ENCODE measurements at regions not wholly inside any gene's neighbourhood (a gene's known extent, or its start where the extent isn't known, plus 50 kb on each side); places are given as distances from the start of the nearest gene placed in this dataset.

- no peak for TF ChIP-seq CTCF (conservative IDR thresholded peaks at IDR 0.05; ENCODE audit: low read depth, low read length)
Measured at GRCh38 chr17:83150369-83151055, 71.1 kb downstream of the METRNL start.

GRCh38 chr17:83151056-83151441, 71.6 kb downstream of the METRNL start:
- H3K27me3 ChIP-seq (ENCODE audit: insufficient read depth, low read depth), result peaks cover 81% of the 10 kb centered on the region
- TF ChIP-seq CTCF (conservative IDR thresholded peaks at IDR 0.05; ENCODE audit: low read depth, low read length), result no peak
- no peak overlapping the region for H3K9ac ChIP-seq
- no peak overlapping the region for H2AFZ ChIP-seq (ENCODE audit: low read depth)
- H3K36me3 ChIP-seq (ENCODE audit: insufficient read depth), result no peaks in the 10 kb centered on the region
- H4K20me1 ChIP-seq (ENCODE audit: insufficient read depth), result no peaks in the 10 kb centered on the region
- no peak overlapping the region for H3K27ac ChIP-seq
- H3K4me1 ChIP-seq (ENCODE audit: low read depth, poor library complexity, severe bottlenecking), result no peaks in the 10 kb centered on the region
- H3K79me2 ChIP-seq (ENCODE audit: insufficient read depth, low read depth), result no peaks in the 10 kb centered on the region
- no peak overlapping the region for H3K4me2 ChIP-seq
- H3K4me3 ChIP-seq (IDR thresholded peaks at IDR 0.05; ENCODE audit: insufficient read depth, low read depth, low read length), result no peak overlapping the region

More at GRCh38 chr17:83150369-83151055, 71.1 kb downstream of the METRNL start:
- no peaks in the 10 kb centered on the region for H3K79me2 ChIP-seq (ENCODE audit: insufficient read depth, low read depth)
- no peak overlapping the region for H3K9ac ChIP-seq
- H3K27me3 ChIP-seq (ENCODE audit: insufficient read depth, low read depth), result peaks cover 81% of the 10 kb centered on the region
- H2AFZ ChIP-seq (ENCODE audit: low read depth), result no peak overlapping the region
- no peak overlapping the region for H3K27ac ChIP-seq
- no peaks in the 10 kb centered on the region for H3K4me1 ChIP-seq (ENCODE audit: low read depth, poor library complexity, severe bottlenecking)
- no peaks in the 10 kb centered on the region for H4K20me1 ChIP-seq (ENCODE audit: insufficient read depth)
- H3K4me3 ChIP-seq (IDR thresholded peaks at IDR 0.05; ENCODE audit: insufficient read depth, low read depth, low read length), result no peak overlapping the region
- H3K4me2 ChIP-seq, result no peak overlapping the region
- H3K36me3 ChIP-seq (ENCODE audit: insufficient read depth), result no peaks in the 10 kb centered on the region

GRCh38 chr17:83151442-83152226, 72.2 kb downstream of the METRNL start:
- Histone ChIP-seq H3K4me1 (ENCODE audit: low read depth, poor library complexity, severe bottlenecking) (no peaks in the 10 kb centered on the region), H3K36me3 (ENCODE audit: insufficient read depth) (no peaks in the 10 kb centered on the region), H4K20me1 (ENCODE audit: insufficient read depth) (no peaks in the 10 kb centered on the region), H3K27ac (no peak overlapping the region), H3K4me2 (no peak overlapping the region), H3K79me2 (ENCODE audit: insufficient read depth, low read depth) (no peaks in the 10 kb centered on the region), H2AFZ (ENCODE audit: low read depth) (no peak overlapping the region), H3K27me3 (ENCODE audit: insufficient read depth, low read depth) (peaks cover 81% of the 10 kb centered on the region), H3K4me3 (IDR thresholded peaks at IDR 0.05; ENCODE audit: insufficient read depth, low read depth, low read length) (no peak overlapping the region), H3K9ac (no peak overlapping the region)
- no peak for TF ChIP-seq CTCF (conservative IDR thresholded peaks at IDR 0.05; ENCODE audit: low read depth, low read length)

GRCh38 chr17:83152227-83152744, 72.9 kb downstream of the METRNL start:
- Histone ChIP-seq H2AFZ (ENCODE audit: low read depth) (no peak overlapping the region), H3K4me2 (no peak overlapping the region), H3K27ac (no peak overlapping the region), H4K20me1 (ENCODE audit: insufficient read depth) (no peaks in the 10 kb centered on the region), H3K79me2 (ENCODE audit: insufficient read depth, low read depth) (no peaks in the 10 kb centered on the region), H3K27me3 (ENCODE audit: insufficient read depth, low read depth) (peaks cover 82% of the 10 kb centered on the region), H3K4me1 (ENCODE audit: low read depth, poor library complexity, severe bottlenecking) (no peaks in the 10 kb centered on the region), H3K36me3 (ENCODE audit: insufficient read depth) (no peaks in the 10 kb centered on the region), H3K9ac (no peak overlapping the region), H3K4me3 (IDR thresholded peaks at IDR 0.05; ENCODE audit: insufficient read depth, low read depth, low read length) (no peak overlapping the region)
- no peak for TF ChIP-seq CTCF (conservative IDR thresholded peaks at IDR 0.05; ENCODE audit: low read depth, low read length)
